Caki2 (cell line): ENCODE measurements at regions not wholly inside any gene's neighbourhood (a gene's known extent, or its start where the extent isn't known, plus 50 kb on each side); places are given as distances from the start of the nearest gene placed in this dataset.
"Not testable (repeated sequence)": the region's sequence is repeated elsewhere in the genome, so short reads cannot be mapped to it uniquely, and the experiment has no call there.

Source experiments
- DNase-seq: peaks from one replicate; pipeline ENCODE4 v3.0.0-alpha.2; 2015; ENCODE audit warnings: low read depth
- in situ Hi-C: cut with HindIII; loops from 2 replicates; pipeline ENCODE4 v1.10.0; 2016; ENCODE audit warnings: low sequenced_read_pairs, low pct_unique_long_range_greater_than_20kb, mixed read lengths

DNA sequence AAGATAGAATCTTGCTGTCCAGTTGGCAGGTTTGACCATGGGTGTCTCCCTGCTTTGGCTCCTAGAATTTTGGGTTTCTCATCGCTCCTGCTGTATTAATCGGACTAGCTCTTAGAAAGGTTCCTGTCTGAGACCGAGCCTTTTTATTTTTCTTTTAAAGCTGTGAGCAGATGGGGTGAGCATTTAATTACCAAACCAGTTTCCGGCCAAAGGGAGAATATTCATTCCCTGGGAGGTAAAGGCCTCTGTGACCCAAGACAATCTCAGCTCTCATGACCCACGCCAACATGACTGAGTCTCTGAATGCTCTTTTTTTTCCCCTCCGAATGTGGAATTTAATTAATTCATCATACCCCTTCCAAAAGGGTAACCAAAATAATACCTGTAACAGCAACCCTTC, 464.7 kb upstream of the TMEM132C start:
- in situ Hi-C loops = no loop called here
- DNase-seq = no peak

DNA sequence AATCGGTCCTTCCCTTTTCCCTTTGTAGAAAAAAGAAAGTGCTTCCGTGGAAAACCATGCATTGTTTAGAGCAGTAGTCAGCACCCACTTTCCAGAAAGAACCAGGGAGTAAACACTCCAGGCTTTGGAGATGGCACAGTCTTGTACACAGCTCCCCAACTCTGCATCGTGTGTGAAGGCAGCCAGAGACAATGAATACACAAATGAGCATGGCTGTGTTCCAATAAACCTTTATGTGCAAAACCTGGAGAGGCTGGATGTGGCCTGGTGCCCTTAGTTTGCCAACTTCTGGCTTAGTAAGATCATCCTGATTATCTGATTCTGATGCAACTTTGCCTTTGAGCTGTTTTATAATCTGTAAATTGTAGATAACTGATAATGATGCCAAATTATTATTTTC, 463.4 kb upstream of the TMEM132C start:
- in situ Hi-C loops = no loop called here

DNA sequence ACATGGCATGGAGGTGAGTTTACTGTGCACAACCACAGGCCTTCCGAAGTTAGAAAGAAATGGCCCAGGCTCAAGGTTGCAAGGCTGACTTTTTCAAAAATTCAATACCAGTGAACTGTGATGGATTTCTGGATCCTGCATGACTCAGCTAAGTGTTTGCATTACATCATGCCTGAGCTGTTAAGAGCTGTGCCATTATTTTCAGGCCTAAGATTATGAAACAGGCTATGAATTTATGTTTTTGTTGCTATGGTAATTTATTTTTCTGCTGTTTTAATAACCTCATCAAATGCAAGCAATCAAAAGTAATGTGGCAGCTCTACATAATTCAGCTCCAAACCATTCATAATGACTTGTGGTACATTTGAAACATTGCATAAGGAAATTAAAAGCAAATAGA, 457.7 kb upstream of the TMEM132C start:
- peak; percentile 46 for DNase-seq
- in situ Hi-C loops = no loop called here

More for the DNA sequence above, 463.4 kb upstream of the TMEM132C start:
- no peak for DNase-seq

DNA sequence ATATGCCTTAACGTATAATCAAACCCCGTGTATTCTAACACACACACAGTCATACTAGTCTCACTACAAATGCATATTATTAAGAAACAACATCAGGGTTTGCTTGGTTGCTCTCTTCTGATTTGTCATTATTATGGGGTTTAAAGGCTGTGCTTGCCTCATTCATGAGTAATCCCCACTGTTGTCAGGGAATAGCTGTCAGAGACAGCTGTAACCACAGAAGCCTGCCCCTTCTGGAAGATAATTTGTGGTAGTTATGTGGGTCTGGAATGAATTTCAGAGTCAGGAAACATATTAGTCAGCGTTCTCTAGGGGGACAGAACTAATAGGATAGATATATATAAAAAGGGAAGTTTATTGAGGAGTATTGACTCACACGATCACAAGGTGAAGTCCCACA, 456.9 kb upstream of the TMEM132C start:
- peak; percentile 53 for DNase-seq
- in situ Hi-C loops = no loop called here

DNA sequence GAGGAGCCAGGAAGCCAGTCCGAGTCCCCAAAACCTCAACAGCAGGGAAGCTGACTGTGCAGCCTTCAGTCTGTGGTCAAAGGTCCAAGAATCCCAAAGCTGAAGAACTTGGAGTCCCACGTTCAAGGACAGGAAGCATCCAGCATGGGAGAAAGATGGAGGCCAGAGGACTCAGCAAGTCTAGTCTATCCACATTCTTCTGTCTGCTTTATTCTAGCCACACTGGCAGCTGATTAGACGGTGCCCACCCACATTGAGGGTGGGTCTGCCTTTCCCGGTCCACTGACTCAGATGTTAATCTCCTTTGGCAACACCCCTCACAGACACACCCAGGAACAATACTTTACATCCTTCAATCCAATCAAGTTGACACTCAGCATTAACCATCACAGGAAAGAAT, 456.5 kb upstream of the TMEM132C start:
- in situ Hi-C loops = not testable (repeated sequence)

DNA sequence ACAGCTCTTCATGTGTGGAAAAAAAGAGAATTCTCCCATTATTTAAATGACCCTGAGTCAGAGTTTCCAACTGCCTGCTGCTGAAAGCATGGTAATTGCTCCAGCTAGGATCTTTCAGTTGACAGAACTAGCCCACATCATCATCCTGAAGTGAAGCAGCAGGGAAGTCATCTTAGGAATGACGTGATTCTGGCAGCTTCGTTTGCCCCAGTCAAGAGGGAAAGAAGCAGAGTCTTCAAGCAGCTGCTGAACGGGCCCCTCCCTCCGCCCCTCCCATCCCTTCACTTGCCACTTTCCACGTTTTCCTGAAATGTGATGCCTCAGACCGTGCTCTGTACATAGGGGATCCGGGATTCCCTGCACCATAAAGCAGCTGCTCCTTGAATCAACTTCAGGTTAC, 455.0 kb upstream of the TMEM132C start:
- in situ Hi-C loops = no loop called here
- no peak for DNase-seq

More for the DNA sequence above, 456.5 kb upstream of the TMEM132C start:
- DNase-seq = not testable (repeated sequence)

DNA sequence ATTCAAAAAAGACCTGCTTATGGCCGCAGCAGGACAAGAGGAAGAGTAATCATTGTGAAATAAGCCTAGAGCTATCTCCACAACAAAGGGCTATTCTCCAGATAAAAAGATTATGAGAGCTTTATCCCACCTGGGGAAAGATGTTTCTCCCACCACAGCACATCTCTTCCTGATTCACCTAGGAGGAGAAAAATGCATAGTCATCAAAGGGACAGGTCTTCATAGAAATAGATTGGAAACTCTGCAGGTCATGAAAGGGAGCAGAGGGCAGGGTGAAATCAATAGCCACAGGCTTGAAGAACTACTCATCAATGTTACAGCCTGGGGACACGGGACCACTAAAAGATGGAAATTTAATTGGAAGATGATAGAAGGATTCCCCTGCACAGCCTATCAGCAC, 453.8 kb upstream of the TMEM132C start:
- in situ Hi-C loops = no loop called here
- DNase-seq = no peak

DNA sequence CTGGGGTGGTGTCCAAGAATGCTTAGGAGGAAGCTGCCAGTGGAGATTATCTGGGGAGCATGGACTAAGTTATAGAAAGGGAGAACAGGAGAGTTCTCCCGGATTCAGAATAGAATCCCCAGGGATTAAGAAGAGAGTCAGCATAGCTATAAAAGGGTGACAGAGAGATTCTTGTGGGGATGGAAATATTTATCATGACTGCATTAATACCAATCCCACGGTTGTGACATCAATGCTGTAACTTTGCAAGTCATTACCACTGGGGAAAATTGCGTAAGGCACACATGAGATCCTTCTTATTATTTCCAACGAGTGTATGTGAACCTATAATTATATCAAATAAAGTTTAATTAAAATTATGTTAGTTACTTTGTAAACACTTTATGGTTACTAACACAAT, 447.9 kb upstream of the TMEM132C start:
- no peak for DNase-seq
- in situ Hi-C loops = no loop called here

DNA sequence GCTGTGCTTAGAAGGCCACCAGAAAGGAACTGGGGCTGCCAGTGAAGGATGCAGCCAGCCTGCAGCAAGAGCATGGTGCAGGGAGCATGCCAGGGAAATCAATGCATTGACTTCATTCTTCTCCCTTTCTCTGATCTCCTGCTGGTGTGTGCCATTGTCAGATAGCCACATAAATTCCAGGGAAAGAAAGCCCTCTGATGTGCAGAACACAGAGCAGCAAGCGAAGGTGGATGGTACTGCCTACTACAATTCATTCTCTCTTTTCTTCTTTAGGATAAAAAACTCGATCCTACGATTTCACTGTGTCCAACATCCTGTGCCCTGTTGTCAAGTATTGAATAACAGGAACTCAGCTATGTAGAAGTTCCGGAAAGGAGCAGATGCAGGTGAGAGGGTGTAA, 446.7 kb upstream of the TMEM132C start:
- in situ Hi-C loops = no loop called here
- no peak for DNase-seq

DNA sequence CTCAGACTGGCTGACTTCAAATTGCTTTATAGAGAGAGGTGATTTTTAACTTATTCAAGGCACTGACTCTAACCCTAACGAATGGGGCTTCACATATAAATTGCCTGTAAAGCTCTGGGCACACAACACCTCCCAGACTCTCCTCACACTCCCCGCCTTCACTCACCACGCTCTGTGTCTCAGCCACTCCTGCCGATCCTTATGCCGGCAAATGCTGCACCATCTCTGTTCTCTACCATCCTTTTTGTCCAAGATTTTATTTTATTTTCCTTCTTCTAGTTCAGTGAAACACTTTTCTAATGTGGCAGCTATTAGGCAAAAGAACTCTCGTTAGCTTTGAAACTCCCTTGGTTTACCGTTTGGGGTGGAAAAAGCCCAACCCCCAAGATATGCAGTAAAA, 446.1 kb upstream of the TMEM132C start:
- in situ Hi-C loops = no loop called here
- no peak for DNase-seq

DNA sequence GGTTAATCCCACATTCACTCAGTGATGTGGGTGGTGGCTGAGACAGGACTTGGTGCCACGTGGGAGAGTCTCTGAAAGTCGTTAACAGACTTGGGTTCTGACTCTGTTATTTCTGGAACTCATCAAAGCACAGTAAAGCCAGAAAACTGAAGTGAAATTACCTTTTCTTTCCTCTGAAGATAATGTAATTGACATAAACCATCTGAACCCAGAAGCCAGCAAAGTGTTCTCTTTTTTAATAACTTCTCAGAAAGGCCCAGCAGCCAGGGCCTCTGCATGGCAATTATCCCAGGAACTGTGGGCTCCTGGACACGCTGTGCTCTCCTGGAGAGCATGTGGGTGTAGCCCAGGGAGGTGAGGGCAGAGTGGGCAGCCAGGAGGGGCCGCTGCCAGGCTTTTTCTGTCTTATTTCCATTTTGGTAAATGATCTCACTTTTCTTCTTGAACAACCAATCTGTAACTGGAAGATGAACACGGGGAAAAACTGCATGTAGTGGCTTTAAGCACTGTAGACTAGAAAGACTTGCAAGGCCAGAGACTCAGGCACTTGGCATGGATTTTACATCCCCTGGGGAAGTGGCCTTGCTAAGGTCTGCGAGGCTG, 444.1 kb upstream of the TMEM132C start:
- DNase-seq = no peak
- in situ Hi-C loops = no loop called here

DNA sequence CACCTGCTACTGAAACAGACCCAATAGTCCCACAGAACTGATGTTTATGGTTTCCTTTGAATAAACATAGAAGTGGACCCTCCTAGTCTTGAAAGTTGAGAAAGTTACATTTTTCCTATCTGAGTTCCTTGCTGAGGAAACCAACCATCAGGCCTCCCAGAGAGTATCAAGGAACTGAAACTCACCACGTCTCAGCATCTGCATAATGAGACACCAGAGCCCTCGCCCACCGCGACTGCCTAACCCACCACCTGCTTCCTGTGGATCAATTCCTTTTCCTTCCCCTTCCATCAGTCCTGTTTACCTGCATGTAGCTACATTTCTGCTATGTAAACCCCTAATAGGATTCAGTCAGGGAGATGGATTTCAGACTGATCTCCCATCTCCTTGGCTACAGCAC, 443.2 kb upstream of the TMEM132C start:
- in situ Hi-C loops = no loop called here

DNA sequence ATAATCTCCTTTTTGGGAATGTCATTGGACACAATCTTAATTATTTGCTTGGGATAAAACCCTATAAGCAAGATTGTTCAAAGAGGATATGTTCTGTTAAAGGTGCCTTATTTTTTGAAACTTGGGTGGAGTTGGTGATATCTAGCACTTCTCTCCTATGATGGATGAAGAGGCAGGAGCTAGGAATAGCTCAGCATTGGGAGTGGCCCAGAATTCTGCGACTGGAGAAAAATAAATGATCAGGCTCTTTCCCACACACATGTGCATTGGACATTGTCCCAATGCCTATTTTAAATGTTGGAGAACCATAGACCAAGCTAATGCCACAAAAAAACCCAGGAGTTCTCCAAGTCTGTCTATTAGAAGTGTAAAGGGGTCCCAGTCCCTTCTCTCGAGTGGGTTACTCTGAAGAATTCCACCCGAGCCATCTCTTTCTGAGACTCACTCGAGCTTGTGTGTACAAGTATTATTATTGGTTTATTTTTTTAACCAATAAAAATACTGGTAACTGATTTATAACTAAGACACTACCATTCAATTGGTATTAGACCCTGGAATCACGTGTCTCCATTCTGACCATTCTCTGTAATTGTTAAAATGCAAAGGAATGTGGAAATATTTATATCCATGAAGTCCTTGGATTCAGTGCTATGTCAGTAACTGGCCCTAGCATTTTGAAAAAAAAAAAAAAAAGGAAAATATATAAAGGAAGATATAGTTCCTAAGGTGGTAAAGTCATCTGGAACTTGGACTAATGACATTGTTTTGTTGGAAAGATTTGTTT, 437.5 kb upstream of the TMEM132C start:
- in situ Hi-C loops = no loop called here

More for the DNA sequence above, 443.2 kb upstream of the TMEM132C start:
- DNase-seq = no peak

DNA sequence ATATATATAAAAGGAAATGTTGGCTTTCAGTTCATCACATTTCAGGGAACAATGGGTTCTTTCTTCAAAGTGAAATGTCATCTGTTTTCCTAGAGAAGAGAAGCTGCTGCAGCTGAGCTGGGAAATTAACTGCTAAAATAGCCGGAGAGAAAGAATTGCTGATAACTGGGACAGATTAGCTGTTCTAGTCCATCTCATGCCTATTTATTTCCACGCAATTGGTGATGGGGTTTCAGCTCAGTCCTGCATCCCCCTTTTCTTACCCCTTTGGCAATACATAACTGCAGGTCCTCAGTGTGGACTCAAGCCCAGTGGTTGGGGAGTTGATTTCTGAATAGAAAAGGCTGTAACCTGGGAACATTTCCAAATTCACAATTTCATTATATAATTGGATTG, 436.9 kb upstream of the TMEM132C start:
- in situ Hi-C loops = no loop called here
- no peak for DNase-seq

More for the DNA sequence above, 437.5 kb upstream of the TMEM132C start:
- no peak for DNase-seq

DNA sequence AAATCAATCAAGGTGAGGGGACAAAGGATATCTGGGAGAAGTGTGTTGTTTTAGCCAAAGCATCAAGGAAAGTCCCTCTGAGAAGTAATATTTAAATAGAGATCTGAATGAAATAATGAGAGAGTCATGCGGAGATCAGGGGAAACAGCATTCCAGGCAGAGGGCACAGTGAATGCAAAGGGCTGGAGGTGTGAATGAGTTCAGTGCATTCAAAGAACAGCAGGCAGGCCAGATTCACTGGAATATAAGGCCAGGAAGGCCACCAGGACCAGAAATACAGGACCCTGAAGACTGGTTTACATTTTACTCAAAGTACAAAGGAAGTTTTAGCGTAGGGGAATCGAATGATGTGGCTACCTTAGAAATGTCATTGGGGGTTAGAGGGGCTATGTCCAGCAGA, 436.2 kb upstream of the TMEM132C start:
- in situ Hi-C loops = no loop called here

DNA sequence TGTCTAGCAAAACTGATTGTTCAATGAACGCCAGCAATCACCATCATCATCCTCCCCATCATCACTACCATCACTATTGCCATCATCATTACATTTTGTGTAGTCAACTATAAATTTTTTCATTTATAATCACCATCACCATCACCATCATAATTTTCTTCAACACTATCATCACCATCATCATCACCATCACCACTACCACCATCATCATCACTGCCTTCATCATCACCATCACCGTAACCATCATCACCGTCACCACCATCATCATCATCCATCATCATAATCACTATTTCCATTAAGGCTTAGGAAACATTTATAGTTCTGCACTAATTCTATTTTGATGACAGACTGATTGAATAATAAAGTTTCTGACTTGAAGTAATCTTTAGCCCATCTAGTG, 434.8 kb upstream of the TMEM132C start:
- no peak for DNase-seq
- in situ Hi-C loops = no loop called here

More for the DNA sequence above, 436.2 kb upstream of the TMEM132C start:
- no peak for DNase-seq

DNA sequence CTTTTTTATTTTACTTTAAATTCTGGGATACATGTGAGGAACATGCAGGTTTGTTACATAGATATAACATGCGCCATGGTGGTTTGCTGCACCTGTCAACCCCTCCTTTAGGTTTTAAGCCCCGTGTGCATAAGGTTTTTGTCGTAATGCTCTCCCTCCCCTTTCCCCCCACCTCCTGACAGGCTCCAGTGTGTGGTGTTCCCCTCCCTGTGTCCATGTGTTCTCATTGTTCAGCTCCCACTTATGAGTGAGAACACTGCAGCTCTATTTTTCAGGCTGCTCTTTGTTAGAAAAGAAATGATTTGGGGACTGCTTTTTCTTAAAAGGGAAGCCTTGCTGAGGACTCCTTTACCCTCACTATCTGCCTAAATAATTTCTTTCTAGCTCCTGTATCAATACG, 430.2 kb upstream of the TMEM132C start:
- in situ Hi-C loops, DNase-seq: not testable (repeated sequence)

DNA sequence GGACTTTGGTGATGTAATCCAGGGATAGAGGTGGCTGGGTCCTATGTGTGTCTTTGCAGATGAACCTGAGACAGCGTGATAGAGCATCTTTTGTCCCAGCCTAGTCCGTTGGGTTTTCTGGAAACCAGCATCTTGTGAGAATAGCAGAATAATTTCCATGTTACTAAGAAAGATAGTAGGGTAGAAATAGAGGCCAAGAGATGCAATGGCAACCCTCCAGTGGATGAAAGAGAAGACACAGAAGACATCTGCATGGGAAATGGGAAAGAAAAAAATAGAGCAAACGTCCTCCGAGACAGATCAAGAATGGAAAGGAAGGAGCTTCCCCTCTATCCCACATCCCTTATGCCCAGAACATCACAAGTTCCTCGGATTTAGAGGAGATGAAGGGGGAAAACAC, 409.3 kb upstream of the TMEM132C start:
- DNase-seq = no peak
- in situ Hi-C loops = no loop called here

DNA sequence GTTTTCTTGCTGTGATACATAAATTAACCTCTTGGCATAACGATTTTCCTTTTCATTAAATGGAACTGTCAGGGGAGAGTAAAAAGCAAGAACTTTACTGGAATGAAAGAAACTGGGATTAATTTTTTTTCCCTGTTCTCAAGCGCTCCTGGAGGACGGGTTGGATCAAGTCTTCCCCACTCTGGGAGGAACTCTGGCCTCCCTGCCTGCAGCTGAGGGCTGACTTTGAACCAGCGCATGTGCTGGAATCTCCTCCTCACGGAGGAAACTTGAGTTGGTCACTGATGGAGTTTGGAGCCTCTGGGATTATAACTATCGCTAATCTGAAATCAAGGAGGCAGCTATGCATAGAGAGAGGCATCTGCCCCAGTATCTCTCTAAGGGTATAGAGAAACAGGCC, 406.4 kb upstream of the TMEM132C start:
- in situ Hi-C loops = no loop called here
- DNase-seq = no peak

DNA sequence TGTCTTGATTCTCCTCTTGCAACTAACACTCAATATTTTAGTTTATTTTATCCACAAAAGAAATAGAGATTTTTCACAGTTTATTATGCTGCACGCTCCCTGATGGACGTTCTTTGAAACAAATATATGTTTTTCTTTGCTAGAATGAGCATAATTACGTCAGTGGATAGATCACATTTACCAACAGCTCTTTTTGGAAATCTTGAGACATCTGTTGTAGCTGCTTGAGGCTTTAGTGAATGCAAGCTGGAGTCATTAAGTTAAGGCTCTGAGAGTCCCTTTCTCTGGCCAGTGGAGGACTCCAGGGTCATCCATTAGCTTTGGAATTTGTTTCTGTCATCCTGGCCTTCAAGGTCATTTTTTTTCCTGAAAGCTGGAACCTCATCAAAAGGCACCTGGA, 405.6 kb upstream of the TMEM132C start:
- in situ Hi-C loops = no loop called here
- DNase-seq = no peak
